Natural killer cell treated with Interleukin-12 subunit alpha and Interleukin-12 subunit beta and Interleukin-15 and Interleukin-18, amount 100 ng/mL, for 72 hours (primary cell): ENCODE measurements at regions not wholly inside any gene's neighbourhood (a gene's known extent, or its start where the extent isn't known, plus 50 kb on each side); places are given as distances from the start of the nearest gene placed in this dataset.

Experiments used
- ATAC-seq, 2 donors: fragments of 150-1000 bp; cut with Tn5 transposase in 1 of 2; sonication (Bioruptor Pico), chemical (Tn5 transposase) in 1 of 2; 2 replicates each; pipeline ENCODE4 v1.10.0; 2021
- DNase-seq: peaks from one replicate; pipeline ENCODE4 v3.0.0; 2022; ENCODE audit warnings: low spot score
- H3K27ac Mint-ChIP-seq, 2 donors: 1 replicate in 1 of 2; 2 replicates in 1 of 2; pipeline ENCODE4 v1.8.0; 2022; ENCODE audit warnings: mixed read lengths in 2 of 2, mild to moderate bottlenecking in 1 of 2, moderate library complexity in 1 of 2
- H3K27me3 Mint-ChIP-seq, 2 donors: 1 replicate in 1 of 2; 2 replicates in 1 of 2; pipeline ENCODE4 v1.8.0; 2022; ENCODE audit warnings: mixed read lengths in 2 of 2
- H3K36me3 Mint-ChIP-seq: one replicate; pipeline ENCODE4 v1.8.0; 2022; ENCODE audit warnings: mixed read lengths
- H3K4me1 Mint-ChIP-seq, 2 donors: 1 replicate in 1 of 2; 2 replicates in 1 of 2; pipeline ENCODE4 v1.8.0; 2022; ENCODE audit warnings: low read depth in 2 of 2, mixed read lengths in 2 of 2, mild to moderate bottlenecking in 1 of 2
- H3K4me3 Mint-ChIP-seq: one replicate; pipeline ENCODE4 v1.8.0; 2022; ENCODE audit warnings: mixed read lengths
- H3K9me3 Mint-ChIP-seq: 2 replicates; pipeline ENCODE4 v1.8.0; 2022; ENCODE audit warnings: mixed read lengths

- no peak overlapping the region for H3K4me3 Mint-ChIP-seq
- peaks cover 13% of the 10 kb centered on the region for H3K9me3 Mint-ChIP-seq
- no peak for ATAC-seq
- H3K4me1 Mint-ChIP-seq, result no peaks in the 10 kb centered on the region
- no peak overlapping the region for H3K27ac Mint-ChIP-seq
- no peaks in the 10 kb centered on the region for H3K27me3 Mint-ChIP-seq
- no peak for DNase-seq
- H3K36me3 Mint-ChIP-seq, result peaks cover 4% of the 10 kb centered on the region
Observed at GRCh38 chr6:84392261-84392660, 164.8 kb upstream of the CEP162 start.

- H3K9me3 Mint-ChIP-seq, result peaks cover 10% of the 10 kb centered on the region
- DNase-seq (no peak), ATAC-seq (no peak)
- H3K4me3 Mint-ChIP-seq, result no peak overlapping the region
- H3K36me3 Mint-ChIP-seq, result peaks cover 4% of the 10 kb centered on the region
- no peak overlapping the region for H3K27ac Mint-ChIP-seq
- no peaks in the 10 kb centered on the region for H3K27me3 Mint-ChIP-seq
- no peaks in the 10 kb centered on the region for H3K4me1 Mint-ChIP-seq
Observed at GRCh38 chr6:84390851-84391250, 163.4 kb upstream of the CEP162 start.

- no peaks in the 10 kb centered on the region for H3K27me3 Mint-ChIP-seq
- peaks cover 4% of the 10 kb centered on the region for H3K36me3 Mint-ChIP-seq
- H3K4me1 Mint-ChIP-seq, result no peaks in the 10 kb centered on the region
- H3K27ac Mint-ChIP-seq, result no peak overlapping the region
- H3K4me3 Mint-ChIP-seq, result no peak overlapping the region
- H3K9me3 Mint-ChIP-seq, result peaks cover 15% of the 10 kb centered on the region
- DNase-seq (no peak), ATAC-seq (no peak)
Observed at GRCh38 chr6:84390334-84390733, 162.9 kb upstream of the CEP162 start.

GRCh38 chr6:84379142-84379541 is 151.7 kb upstream of the CEP162 start:
- ATAC-seq, result no peak
- no peak overlapping the region for H3K4me3 Mint-ChIP-seq
- no peaks in the 10 kb centered on the region for H3K27me3 Mint-ChIP-seq
- H3K4me1 Mint-ChIP-seq, result no peaks in the 10 kb centered on the region
- no peak overlapping the region for H3K27ac Mint-ChIP-seq
- no peaks in the 10 kb centered on the region for H3K36me3 Mint-ChIP-seq
- no peak for DNase-seq
- H3K9me3 Mint-ChIP-seq, result peaks cover 9% of the 10 kb centered on the region

GRCh38 chr6:84372290-84372689 is 144.8 kb upstream of the CEP162 start:
- no peaks in the 10 kb centered on the region for H3K27me3 Mint-ChIP-seq
- no peaks in the 10 kb centered on the region for H3K36me3 Mint-ChIP-seq
- DNase-seq (no peak), ATAC-seq (no peak)
- no peak overlapping the region for H3K4me3 Mint-ChIP-seq
- H3K27ac Mint-ChIP-seq, result no peak overlapping the region
- peaks cover 22% of the 10 kb centered on the region for H3K9me3 Mint-ChIP-seq
- H3K4me1 Mint-ChIP-seq, result no peaks in the 10 kb centered on the region

- H3K4me1 Mint-ChIP-seq, result no peaks in the 10 kb centered on the region
- DNase-seq, result no peak
- no peaks in the 10 kb centered on the region for H3K36me3 Mint-ChIP-seq
- no peak overlapping the region for H3K27ac Mint-ChIP-seq
- H3K27me3 Mint-ChIP-seq, result no peaks in the 10 kb centered on the region
- H3K4me3 Mint-ChIP-seq, result no peak overlapping the region
- ATAC-seq, result no peak
- peaks cover 22% of the 10 kb centered on the region for H3K9me3 Mint-ChIP-seq
Observed at GRCh38 chr6:84371681-84372080, 144.2 kb upstream of the CEP162 start.

GRCh38 chr6:84362193-84362821 is 134.9 kb upstream of the CEP162 start:
- peaks cover 3% of the 10 kb centered on the region for H3K9me3 Mint-ChIP-seq
- ATAC-seq (no peak), DNase-seq (no peak)
- no peak overlapping the region for H3K4me3 Mint-ChIP-seq
- no peak overlapping the region for H3K27ac Mint-ChIP-seq
- no peaks in the 10 kb centered on the region for H3K36me3 Mint-ChIP-seq
- no peaks in the 10 kb centered on the region for H3K4me1 Mint-ChIP-seq
- H3K27me3 Mint-ChIP-seq, result no peaks in the 10 kb centered on the region

GRCh38 chr6:84361372-84362192 is 134.1 kb upstream of the CEP162 start:
- peaks cover 3% of the 10 kb centered on the region for H3K9me3 Mint-ChIP-seq
- H3K4me1 Mint-ChIP-seq, result no peaks in the 10 kb centered on the region
- no peak overlapping the region for H3K4me3 Mint-ChIP-seq

GRCh38 chr6:84360039-84360438 is 132.6 kb upstream of the CEP162 start:
- Mint-ChIP-seq H3K27me3 (no peaks in the 10 kb centered on the region), H3K4me3 (no peak overlapping the region), H3K36me3 (no peaks in the 10 kb centered on the region), H3K27ac (no peak overlapping the region), H3K4me1 (no peaks in the 10 kb centered on the region), H3K9me3 (peaks cover 11% of the 10 kb centered on the region)
- no peak for ATAC-seq
- no peak for DNase-seq

More at GRCh38 chr6:84361372-84362192, 134.1 kb upstream of the CEP162 start:
- Mint-ChIP-seq H3K27me3 (no peaks in the 10 kb centered on the region), H3K36me3 (no peaks in the 10 kb centered on the region), H3K27ac (no peak overlapping the region)
- DNase-seq (no peak), ATAC-seq (no peak)

GRCh38 chr6:84358581-84358980 is 131.1 kb upstream of the CEP162 start:
- no peak for DNase-seq
- Mint-ChIP-seq H3K36me3 (no peaks in the 10 kb centered on the region), H3K4me3 (no peak overlapping the region), H3K27ac (no peak overlapping the region), H3K9me3 (peaks cover 11% of the 10 kb centered on the region), H3K4me1 (no peaks in the 10 kb centered on the region), H3K27me3 (no peaks in the 10 kb centered on the region)
- no peak for ATAC-seq

- Mint-ChIP-seq H3K36me3 (no peaks in the 10 kb centered on the region), H3K4me3 (no peak overlapping the region), H3K27me3 (no peaks in the 10 kb centered on the region), H3K27ac (no peak overlapping the region), H3K4me1 (no peaks in the 10 kb centered on the region), H3K9me3 (peaks cover 11% of the 10 kb centered on the region)
- DNase-seq (no peak), ATAC-seq (no peak)
Observed at GRCh38 chr6:84357631-84358030, 130.2 kb upstream of the CEP162 start.

- H3K36me3 Mint-ChIP-seq, result no peaks in the 10 kb centered on the region
- H3K4me1 Mint-ChIP-seq, result no peaks in the 10 kb centered on the region
- no peaks in the 10 kb centered on the region for H3K27me3 Mint-ChIP-seq
- DNase-seq (no peak), ATAC-seq (no peak)
- no peak overlapping the region for H3K4me3 Mint-ChIP-seq
- H3K9me3 Mint-ChIP-seq, result peaks cover 11% of the 10 kb centered on the region
- H3K27ac Mint-ChIP-seq, result no peak overlapping the region
Observed at GRCh38 chr6:84356907-84357306, 129.5 kb upstream of the CEP162 start.

- Mint-ChIP-seq H3K36me3 (no peaks in the 10 kb centered on the region), H3K27me3 (no peaks in the 10 kb centered on the region), H3K9me3 (peaks cover 10% of the 10 kb centered on the region), H3K27ac (no peak overlapping the region), H3K4me1 (no peaks in the 10 kb centered on the region), H3K4me3 (no peak overlapping the region)
- DNase-seq, result no peak
- no peak for ATAC-seq
Observed at GRCh38 chr6:84353459-84354423, 126.3 kb upstream of the CEP162 start.

- Mint-ChIP-seq H3K27ac (no peak overlapping the region), H3K4me1 (no peaks in the 10 kb centered on the region), H3K4me3 (no peak overlapping the region), H3K9me3 (peaks cover 5% of the 10 kb centered on the region), H3K36me3 (no peaks in the 10 kb centered on the region), H3K27me3 (no peaks in the 10 kb centered on the region)
- DNase-seq, result no peak
- ATAC-seq, result no peak
Observed at GRCh38 chr6:84350397-84350796, 123.0 kb upstream of the CEP162 start.
